NT2/D1 (cell line): ENCODE measurements at regions not wholly inside any gene's neighbourhood (a gene's known extent, or its start where the extent isn't known, plus 50 kb on each side); places are given as distances from the start of the nearest gene placed in this dataset.

Experiments used
- YY1 ChIP-seq: IDR thresholded peaks from 2 replicates; pipeline ENCODE4 v1.6.1; 2011; ENCODE audit not compliant: insufficient read length, insufficient read depth
- ZNF274 ChIP-seq: IDR thresholded peaks from 2 replicates; pipeline ENCODE4 v1.6.1; 2011; ENCODE audit warnings: mild to moderate bottlenecking, low read depth, low read length

DNA sequence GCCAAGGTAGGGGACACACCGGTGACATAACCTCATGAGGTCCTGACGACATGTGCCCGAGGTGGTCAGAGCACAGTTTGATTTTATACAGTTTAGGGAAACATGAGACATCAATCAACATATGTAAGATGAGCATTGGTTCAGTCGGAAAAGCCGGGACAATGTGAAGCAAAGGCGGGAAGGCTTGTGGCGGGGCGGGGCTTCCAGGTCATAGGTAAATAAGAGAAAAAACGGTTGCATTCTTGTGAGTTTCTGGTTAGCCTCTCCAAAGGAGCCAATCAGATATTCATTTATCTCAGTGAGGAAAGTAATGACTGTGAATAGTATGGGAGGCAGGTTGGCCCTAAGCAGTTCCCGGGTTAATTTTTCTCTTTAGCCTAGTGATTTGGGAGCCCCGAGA is 271.7 kb upstream of the ATP10A start:
- no peak for TF ChIP-seq ZNF274
- no peak for TF ChIP-seq YY1
